ENCODE measurements at regions not wholly inside any gene's neighbourhood (a gene's known extent, or its start where the extent isn't known, plus 50 kb on each side); places are given as distances from the start of the nearest gene placed in this dataset.

DNA sequence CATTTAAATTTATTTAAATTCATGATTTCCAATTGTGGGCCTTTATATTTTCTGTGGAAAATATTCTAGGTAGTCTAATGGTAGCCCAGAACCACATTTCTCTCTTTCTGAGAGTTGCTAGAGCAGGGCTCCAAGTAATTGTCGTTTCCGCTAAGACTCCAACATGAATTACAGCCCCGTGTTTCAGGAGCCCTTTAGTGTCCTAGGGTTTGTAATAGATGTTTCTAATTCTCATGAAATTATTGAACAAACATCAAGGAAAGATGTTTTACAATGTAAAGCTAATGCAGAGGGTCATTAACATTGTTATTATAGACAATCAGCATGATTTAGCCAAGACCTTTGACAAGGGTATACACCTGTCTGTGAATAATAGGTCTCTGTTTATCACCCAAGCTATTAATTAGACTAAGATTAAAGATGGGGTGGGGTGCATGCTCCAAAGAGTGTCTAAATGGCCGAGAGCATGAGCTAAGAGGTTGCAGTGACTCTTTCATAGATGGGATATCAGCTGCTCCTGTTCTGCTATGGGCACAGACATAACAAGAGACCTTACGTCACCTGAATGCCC, 81.8 kb upstream of the NTM start:
- Histone ChIP-seq H2BK15ac (ENCODE audit: low read depth, low read length) (no peak overlapping the region), H2AK5ac (ENCODE audit: insufficient read length, low read length) (no peak overlapping the region), H3K79me1 (ENCODE audit: insufficient read depth, low read depth, low read length, poor library complexity, severe bottlenecking) (peaks cover 4% of the 10 kb centered on the region), H3K27ac (ENCODE audit: insufficient read length, low read depth, low read length) (no peak overlapping the region), H2AFZ (ENCODE audit: low read length) (no peak overlapping the region), H4K91ac (ENCODE audit: insufficient read length, low read depth, low read length) (no peak overlapping the region), H3K27me3 (ENCODE audit: insufficient read depth, low read length) (no peaks in the 10 kb centered on the region), H3K4me2 (ENCODE audit: insufficient read depth, insufficient read length, low read length) (no peak overlapping the region), H2BK12ac (ENCODE audit: insufficient read length, low read depth, low read length) (no peak overlapping the region), H3T11ph (ENCODE audit: low read length) (no peak overlapping the region), H3K56ac (ENCODE audit: insufficient read length, low read depth, low read length) (no peak overlapping the region), H3K18ac (ENCODE audit: insufficient read length, low read depth, low read length) (no peak overlapping the region), H3K4me1 (ENCODE audit: insufficient read depth, low read length) (peaks cover 8% of the 10 kb centered on the region; the same call in 1 of the 2 replicates), H3K79me2 (ENCODE audit: insufficient read depth, low read length) (peaks cover 2% of the 10 kb centered on the region; the same call in 1 of the 2 replicates), H3K14ac (ENCODE audit: insufficient read depth, low read length) (no peak overlapping the region), H4K20me1 (ENCODE audit: control insufficient read depth, insufficient read depth, insufficient read length) (no peaks in the 10 kb centered on the region), H3K9ac (ENCODE audit: extremely low read depth, insufficient read length, low read length) (no peak overlapping the region), H2BK120ac (ENCODE audit: low read depth, low read length, poor library complexity, severe bottlenecking) (no peak overlapping the region), H2BK20ac (ENCODE audit: low read depth, low read length, poor library complexity, severe bottlenecking) (no peak overlapping the region), H4K5ac (ENCODE audit: insufficient read length, low read depth, low read length) (no peak overlapping the region), H3K23me2 (ENCODE audit: insufficient read length, low read depth, low read length, poor library complexity, severe bottlenecking) (no peaks in the 10 kb centered on the region), H3K23ac (ENCODE audit: insufficient read length, low read depth, low read length) (no peak overlapping the region), H4K8ac (replicated peaks; ENCODE audit: insufficient read length, low read depth, low read length) (no peak overlapping the region), H3K4ac (ENCODE audit: low read depth, low read length) (no peak overlapping the region), H2BK5ac (ENCODE audit: insufficient read length, low read length) (no peak overlapping the region), H3K9me3 (ENCODE audit: control insufficient read depth, low read depth, low read length) (no peaks in the 10 kb centered on the region)
- Mint-ChIP-seq H3K27me3 (ENCODE audit: low read depth) (no peaks in the 10 kb centered on the region), H3K27ac (no peak overlapping the region), H3K36me3 (ENCODE audit: insufficient read depth in 1 of 3, low read depth in 3 of 3) (peaks cover 0 to 13% (median 5%) of the 10 kb centered on the region in 3 experiments; a peak in 2 of 7 replicates), H3K9me3 (no peaks in the 10 kb centered on the region), H3K4me1 (peaks cover 22 to 27% of the 10 kb centered on the region in 2 experiments), H3K4me3 (no peak overlapping the region)
- no CpG with 5 or more reads among the region's 5 CpGs for WGBS (ENCODE audit: extremely low coverage, insufficient read length, low lambda C conversion rate)
- no peak for DNase-seq
- TF ChIP-seq, protein P1, sequence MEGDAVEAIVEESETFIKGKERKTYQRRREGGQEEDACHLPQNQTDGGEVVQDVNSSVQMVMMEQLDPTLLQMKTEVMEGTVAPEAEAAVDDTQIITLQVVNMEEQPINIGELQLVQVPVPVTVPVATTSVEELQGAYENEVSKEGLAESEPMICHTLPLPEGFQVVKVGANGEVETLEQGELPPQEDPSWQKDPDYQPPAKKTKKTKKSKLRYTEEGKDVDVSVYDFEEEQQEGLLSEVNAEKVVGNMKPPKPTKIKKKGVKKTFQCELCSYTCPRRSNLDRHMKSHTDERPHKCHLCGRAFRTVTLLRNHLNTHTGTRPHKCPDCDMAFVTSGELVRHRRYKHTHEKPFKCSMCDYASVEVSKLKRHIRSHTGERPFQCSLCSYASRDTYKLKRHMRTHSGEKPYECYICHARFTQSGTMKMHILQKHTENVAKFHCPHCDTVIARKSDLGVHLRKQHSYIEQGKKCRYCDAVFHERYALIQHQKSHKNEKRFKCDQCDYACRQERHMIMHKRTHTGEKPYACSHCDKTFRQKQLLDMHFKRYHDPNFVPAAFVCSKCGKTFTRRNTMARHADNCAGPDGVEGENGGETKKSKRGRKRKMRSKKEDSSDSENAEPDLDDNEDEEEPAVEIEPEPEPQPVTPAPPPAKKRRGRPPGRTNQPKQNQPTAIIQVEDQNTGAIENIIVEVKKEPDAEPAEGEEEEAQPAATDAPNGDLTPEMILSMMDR (conservative IDR thresholded peaks at IDR 0.05): no peak

All from H9 (cell line).